ENCODE measurements at regions not wholly inside any gene's neighbourhood (a gene's known extent, or its start where the extent isn't known, plus 50 kb on each side); places are given as distances from the start of the nearest gene placed in this dataset.
A peak's percentile ranks its signal among the peaks of the same experiment; 100 is the strongest.

GRCh38 chr7:79668292-79668691 is 214.8 kb upstream of the MAGI2 start:
- no peaks in the 10 kb centered on the region for H3K27me3 ChIP-seq
- ATAC-seq (no peak), FAIRE-seq (no peak), DNase-seq (no peak)
- intact Hi-C loops (cut with DNase I): no loop called here
- WGBS, 2 donors: 23 to 34% methylated on average over 3 of the region's 3 CpGs
- H3K9me3 ChIP-seq: no peaks in the 10 kb centered on the region
- no peaks in the 10 kb centered on the region for H3K36me3 ChIP-seq
- no peaks in the 10 kb centered on the region for H3K4me1 ChIP-seq
- H3K4me3 ChIP-seq: no peak overlapping the region
- TF ChIP-seq CTCF (IDR thresholded peaks at IDR 0.05): no peak
- no peak overlapping the region for H3K27ac ChIP-seq

GRCh38 chr7:79666472-79666871 is 213.0 kb upstream of the MAGI2 start:
- intact Hi-C loops (cut with DNase I): no loop called here
- no peaks in the 10 kb centered on the region for H3K4me1 ChIP-seq
- H3K27ac ChIP-seq: no peak overlapping the region
- no peaks in the 10 kb centered on the region for H3K27me3 ChIP-seq
- TF ChIP-seq CTCF (IDR thresholded peaks at IDR 0.05): no peak
- no peaks in the 10 kb centered on the region for H3K36me3 ChIP-seq
- H3K4me3 ChIP-seq: no peak overlapping the region
- ATAC-seq (no peak), DNase-seq (no peak), FAIRE-seq (no peak)
- H3K9me3 ChIP-seq: no peaks in the 10 kb centered on the region
- WGBS, 2 donors: 36 to 41% methylated on average over 3 of the region's 3 CpGs

- no peak for TF ChIP-seq CTCF (IDR thresholded peaks at IDR 0.05)
- no peak for DNase-seq
- intact Hi-C loops (cut with DNase I): no loop called here
- H3K4me1 ChIP-seq: no peaks in the 10 kb centered on the region
- H3K27me3 ChIP-seq: no peaks in the 10 kb centered on the region
- no peak for ATAC-seq
- WGBS, 2 donors: 53 to 64% methylated on average over 2 of the region's 2 CpGs
- H3K9me3 ChIP-seq: no peaks in the 10 kb centered on the region
- no peak for FAIRE-seq
- no peaks in the 10 kb centered on the region for H3K36me3 ChIP-seq
- H3K27ac ChIP-seq: no peak overlapping the region
- no peak overlapping the region for H3K4me3 ChIP-seq
Observed at GRCh38 chr7:79664884-79665676, 211.6 kb upstream of the MAGI2 start.

GRCh38 chr7:79658304-79658703 is 204.8 kb upstream of the MAGI2 start:
- H3K4me1 ChIP-seq: no peaks in the 10 kb centered on the region
- intact Hi-C loops (cut with DNase I): no loop called here
- no peaks in the 10 kb centered on the region for H3K27me3 ChIP-seq
- FAIRE-seq: peak; percentile 43
- no peak for DNase-seq
- no peak overlapping the region for H3K27ac ChIP-seq
- no peak for ATAC-seq
- TF ChIP-seq CTCF (IDR thresholded peaks at IDR 0.05): no peak
- peaks cover 0 to 3% (median 0%) of the 10 kb centered on the region in 3 donors for H3K36me3 ChIP-seq
- H3K4me3 ChIP-seq: no peak overlapping the region
- no peaks in the 10 kb centered on the region for H3K9me3 ChIP-seq

GRCh38 chr7:79653136-79653631 is 199.7 kb upstream of the MAGI2 start:
- intact Hi-C loops (cut with DNase I): no loop called here
- no peak for FAIRE-seq
- 57 to 58% methylated on average over 2 of the region's 2 CpGs for WGBS, 2 donors
- Histone ChIP-seq H3K4me3 (no peak overlapping the region), H3K27me3 (no peaks in the 10 kb centered on the region), H3K36me3 (no peaks in the 10 kb centered on the region), H3K9me3 (no peaks in the 10 kb centered on the region), H3K27ac (no peak overlapping the region), H3K4me1 (no peaks in the 10 kb centered on the region)
- ATAC-seq: no peak
- DNase-seq: no peak
- no peak for TF ChIP-seq CTCF (IDR thresholded peaks at IDR 0.05)

All from pancreas (tissue), 10 donors.